ENCODE measurements at regions not wholly inside any gene's neighbourhood (a gene's known extent, or its start where the extent isn't known, plus 50 kb on each side); places are given as distances from the start of the nearest gene placed in this dataset.

DNA sequence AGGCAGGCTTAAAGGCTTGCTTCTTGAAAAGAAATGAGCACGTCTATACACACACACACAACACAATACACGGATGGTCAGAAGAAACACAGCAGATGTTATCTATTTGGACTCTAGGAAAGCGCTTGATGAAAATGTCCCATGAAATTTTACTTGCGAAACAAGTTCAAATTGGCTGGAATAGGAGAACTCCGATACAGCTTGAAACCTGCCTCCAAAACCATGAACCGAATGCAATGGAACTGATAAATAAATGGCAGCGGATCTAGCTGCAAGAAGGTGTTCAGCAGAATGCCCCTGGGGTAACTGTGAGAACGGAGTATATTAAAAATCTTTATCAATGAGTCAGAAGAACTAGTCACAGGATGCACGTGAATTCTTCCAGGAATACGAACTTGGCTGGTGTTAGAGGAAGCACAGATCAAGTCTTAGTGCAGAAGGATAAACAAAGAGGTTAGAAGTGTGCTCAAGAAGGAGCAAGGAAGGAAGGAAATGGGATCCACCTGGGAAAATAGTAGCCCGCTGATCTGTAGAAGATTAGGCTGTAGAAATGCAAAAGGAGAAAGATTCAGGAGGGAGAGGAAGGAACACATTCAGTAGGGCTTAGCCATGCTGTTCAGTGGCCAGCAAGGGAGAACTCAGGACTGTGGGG, 142.0 kb upstream of the PRKCQ start (continued):
- TF ChIP-seq HSF4 (CRISPR knock-in tag; IDR thresholded peaks at IDR 0.05; ENCODE audit: borderline replicate concordance) (no peak), HDAC1 (IDR thresholded peaks at IDR 0.05) (no peak), TEAD2 (tag; IDR thresholded peaks at IDR 0.05) (no peak), FOXK2 (conservative IDR thresholded peaks at IDR 0.05 in 1 of 2, IDR thresholded peaks at IDR 0.05 in 1 of 2; ENCODE audit: low read depth in 2 of 2) (no peak), CBFB (CRISPR knock-in tag; IDR thresholded peaks at IDR 0.05) (no peak)

DNA sequence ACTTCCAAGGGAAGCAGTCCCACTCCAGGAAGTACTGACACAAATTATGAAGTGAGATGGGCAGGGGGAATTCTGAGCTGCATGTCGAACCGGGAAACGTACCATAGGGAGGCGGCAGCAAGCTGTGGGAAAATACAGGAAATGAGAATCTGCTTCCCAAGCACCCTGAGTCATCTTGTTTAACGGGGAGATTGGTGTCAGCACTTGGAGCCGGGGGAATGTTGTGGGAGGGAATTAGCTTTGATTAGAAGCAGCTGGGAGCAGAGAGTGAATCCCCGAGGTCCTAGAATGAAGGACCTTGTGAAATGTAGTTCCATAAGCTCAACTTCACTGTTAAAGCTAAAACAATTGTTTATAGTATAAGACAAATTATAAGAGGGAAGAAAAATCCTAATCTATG, 141.4 kb upstream of the PRKCQ start:
- CTCF ChIA-PET (ENCODE audit: low intra/inter-chr PET ratio), result no interaction called here
- Histone ChIP-seq H3K4me3 (no peak overlapping the region), H2AFZ (ENCODE audit: low read depth, low read length) (no peak overlapping the region), H3K4me1 (replicated peaks in 1 of 2; ENCODE audit: control insufficient read depth in 2 of 2, insufficient read depth in 2 of 2, low read length in 2 of 2) (no peaks in the 10 kb centered on the region), H3K9ac (ENCODE audit: insufficient read depth in 1 of 2, low read depth in 2 of 2, low read length in 2 of 2) (no peak overlapping the region), H4K20me1 (replicated peaks; ENCODE audit: control insufficient read depth, insufficient read depth, low read length) (no peaks in the 10 kb centered on the region), H3K9me3 (replicated peaks; ENCODE audit: control insufficient read depth, insufficient read depth, low read depth, low read length) (no peaks in the 10 kb centered on the region), H3K9me1 (ENCODE audit: control insufficient read depth, insufficient read depth, low read length) (no peaks in the 10 kb centered on the region), H3K4me2 (ENCODE audit: insufficient read depth, low read length) (no peak overlapping the region), H3K36me3 (ENCODE audit: control insufficient read depth, insufficient read depth, low read length) (no peaks in the 10 kb centered on the region), H3K27ac (ENCODE audit: extremely low read depth, low read depth, low read length) (no peak overlapping the region), H3K27me3 (ENCODE audit: control insufficient read depth in 2 of 2, insufficient read depth in 2 of 2, low read length in 2 of 2) (peaks cover 3 to 7% of the 10 kb centered on the region in 2 experiments; a peak in 1 of 5 replicates), H3K79me2 (ENCODE audit: control insufficient read depth, insufficient read depth, low read length) (no peaks in the 10 kb centered on the region)
- in situ Hi-C loops (cut with MboI) (no loop called here), intact Hi-C loops (cut with micrococcal nuclease) (no loop called here)
- BruUV-seq (replicated peaks), result no TSS peak
- ATAC-seq (no peak), DNase-seq (ENCODE audit: extremely low read depth in 1 of 4, low spot score in 3 of 4) (no peak), FAIRE-seq (no peak)
- under 1% methylated on average over 7 of the region's 7 CpGs for WGBS (ENCODE audit: insufficient coverage, low coverage, missing lambda C conversion rate)
- TF ChIP-seq, protein P1, sequence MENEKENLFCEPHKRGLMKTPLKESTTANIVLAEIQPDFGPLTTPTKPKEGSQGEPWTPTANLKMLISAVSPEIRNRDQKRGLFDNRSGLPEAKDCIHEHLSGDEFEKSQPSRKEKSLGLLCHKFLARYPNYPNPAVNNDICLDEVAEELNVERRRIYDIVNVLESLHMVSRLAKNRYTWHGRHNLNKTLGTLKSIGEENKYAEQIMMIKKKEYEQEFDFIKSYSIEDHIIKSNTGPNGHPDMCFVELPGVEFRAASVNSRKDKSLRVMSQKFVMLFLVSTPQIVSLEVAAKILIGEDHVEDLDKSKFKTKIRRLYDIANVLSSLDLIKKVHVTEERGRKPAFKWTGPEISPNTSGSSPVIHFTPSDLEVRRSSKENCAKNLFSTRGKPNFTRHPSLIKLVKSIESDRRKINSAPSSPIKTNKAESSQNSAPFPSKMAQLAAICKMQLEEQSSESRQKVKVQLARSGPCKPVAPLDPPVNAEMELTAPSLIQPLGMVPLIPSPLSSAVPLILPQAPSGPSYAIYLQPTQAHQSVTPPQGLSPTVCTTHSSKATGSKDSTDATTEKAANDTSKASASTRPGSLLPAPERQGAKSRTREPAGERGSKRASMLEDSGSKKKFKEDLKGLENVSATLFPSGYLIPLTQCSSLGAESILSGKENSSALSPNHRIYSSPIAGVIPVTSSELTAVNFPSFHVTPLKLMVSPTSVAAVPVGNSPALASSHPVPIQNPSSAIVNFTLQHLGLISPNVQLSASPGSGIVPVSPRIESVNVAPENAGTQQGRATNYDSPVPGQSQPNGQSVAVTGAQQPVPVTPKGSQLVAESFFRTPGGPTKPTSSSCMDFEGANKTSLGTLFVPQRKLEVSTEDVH (IDR thresholded peaks at IDR 0.05; ENCODE audit: low read depth, partially characterized antibody), result no peak
- no peak for TF ChIP-seq ZNF695 (CRISPR knock-in tag; IDR thresholded peaks at IDR 0.05)
- no peak for TF ChIP-seq EP300 (IDR thresholded peaks at IDR 0.05; ENCODE audit: low read length)
- no peak for TF ChIP-seq ZNF239 (CRISPR knock-in tag; IDR thresholded peaks at IDR 0.05)
- TF ChIP-seq NELFE (IDR thresholded peaks at IDR 0.05; ENCODE audit: insufficient read depth, insufficient read length), result no peak
- TF ChIP-seq GATAD2A (IDR thresholded peaks at IDR 0.05), result no peak
- no peak for TF ChIP-seq ARID1B (IDR thresholded peaks at IDR 0.05)
- no peak for TF ChIP-seq ARID2 (IDR thresholded peaks at IDR 0.05)
- TF ChIP-seq SRF (CRISPR knock-in tag; IDR thresholded peaks at IDR 0.05), result no peak
- TF ChIP-seq, protein P2, sequence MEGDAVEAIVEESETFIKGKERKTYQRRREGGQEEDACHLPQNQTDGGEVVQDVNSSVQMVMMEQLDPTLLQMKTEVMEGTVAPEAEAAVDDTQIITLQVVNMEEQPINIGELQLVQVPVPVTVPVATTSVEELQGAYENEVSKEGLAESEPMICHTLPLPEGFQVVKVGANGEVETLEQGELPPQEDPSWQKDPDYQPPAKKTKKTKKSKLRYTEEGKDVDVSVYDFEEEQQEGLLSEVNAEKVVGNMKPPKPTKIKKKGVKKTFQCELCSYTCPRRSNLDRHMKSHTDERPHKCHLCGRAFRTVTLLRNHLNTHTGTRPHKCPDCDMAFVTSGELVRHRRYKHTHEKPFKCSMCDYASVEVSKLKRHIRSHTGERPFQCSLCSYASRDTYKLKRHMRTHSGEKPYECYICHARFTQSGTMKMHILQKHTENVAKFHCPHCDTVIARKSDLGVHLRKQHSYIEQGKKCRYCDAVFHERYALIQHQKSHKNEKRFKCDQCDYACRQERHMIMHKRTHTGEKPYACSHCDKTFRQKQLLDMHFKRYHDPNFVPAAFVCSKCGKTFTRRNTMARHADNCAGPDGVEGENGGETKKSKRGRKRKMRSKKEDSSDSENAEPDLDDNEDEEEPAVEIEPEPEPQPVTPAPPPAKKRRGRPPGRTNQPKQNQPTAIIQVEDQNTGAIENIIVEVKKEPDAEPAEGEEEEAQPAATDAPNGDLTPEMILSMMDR (IDR thresholded peaks at IDR 0.05 in 2 of 3, conservative IDR thresholded peaks at IDR 0.05 in 1 of 3; ENCODE audit: insufficient read depth in 2 of 3, low read depth in 1 of 3, low read length in 3 of 3), result no peak
- no peak for TF ChIP-seq FUS (optimal IDR thresholded peaks at IDR 0.05; ENCODE audit: low read depth, low read length)
- POLR2A ChIA-PET, result interaction anchor here (0.7 kb wide), 1 partner anchor 567 kb away, joined by 3 read pairs; no protein-coding TSS in a partner anchor
